ENCODE measurements at regions not wholly inside any gene's neighbourhood (a gene's known extent, or its start where the extent isn't known, plus 50 kb on each side); places are given as distances from the start of the nearest gene placed in this dataset.
"Not testable (repeated sequence)": the region's sequence is repeated elsewhere in the genome, so short reads cannot be mapped to it uniquely, and the experiment has no call there.

GRCh38 chr14:83912032-83912642 lies 1617.8 kb upstream of the FLRT2 start:
- no peak for DNase-seq (ENCODE audit: low read depth in 1 of 2, low spot score in 1 of 2)
- TF ChIP-seq POLR2AphosphoS5 (IDR thresholded peaks at IDR 0.05; ENCODE audit: low read depth), result no peak
- TF ChIP-seq CTCF (IDR thresholded peaks at IDR 0.05; ENCODE audit: insufficient read depth, low read length), result no peak
- no peak for TF ChIP-seq REST (IDR thresholded peaks at IDR 0.05; ENCODE audit: insufficient replicate concordance, low read depth)
- no peak for TF ChIP-seq GABPA (IDR thresholded peaks at IDR 0.05; ENCODE audit: low read depth)
- TF ChIP-seq SPI1 (IDR thresholded peaks at IDR 0.05; ENCODE audit: borderline replicate concordance, low read depth), result no peak
- no peak overlapping the region for H3K4me3 ChIP-seq (replicated peaks; ENCODE audit: insufficient read depth, low read length)
- H3K27me3 ChIP-seq (ENCODE audit: insufficient read depth, poor library complexity, severe bottlenecking), result no peaks in the 10 kb centered on the region
- no peak overlapping the region for H3K27ac ChIP-seq (replicated peaks)

GRCh38 chr14:83913476-83913875 lies 1616.5 kb upstream of the FLRT2 start:
- H3K4me3 ChIP-seq (replicated peaks; ENCODE audit: insufficient read depth, low read length), result no peak overlapping the region
- no peak overlapping the region for H3K27ac ChIP-seq (replicated peaks)
- TF ChIP-seq POLR2AphosphoS5 (IDR thresholded peaks at IDR 0.05; ENCODE audit: low read depth) (no peak), GABPA (IDR thresholded peaks at IDR 0.05; ENCODE audit: low read depth) (no peak), SPI1 (IDR thresholded peaks at IDR 0.05; ENCODE audit: borderline replicate concordance, low read depth) (no peak), CTCF (IDR thresholded peaks at IDR 0.05; ENCODE audit: insufficient read depth, low read length) (no peak), REST (IDR thresholded peaks at IDR 0.05; ENCODE audit: insufficient replicate concordance, low read depth) (no peak)
- no peak for DNase-seq (ENCODE audit: low read depth in 1 of 2, low spot score in 1 of 2)
- H3K27me3 ChIP-seq (ENCODE audit: insufficient read depth, poor library complexity, severe bottlenecking), result no peaks in the 10 kb centered on the region

- Histone ChIP-seq H3K27me3 (ENCODE audit: insufficient read depth, poor library complexity, severe bottlenecking) (no peaks in the 10 kb centered on the region), H3K4me3 (replicated peaks; ENCODE audit: insufficient read depth, low read length) (no peak overlapping the region), H3K27ac (replicated peaks) (no peak overlapping the region)
- TF ChIP-seq CTCF (IDR thresholded peaks at IDR 0.05; ENCODE audit: insufficient read depth, low read length) (no peak), SPI1 (IDR thresholded peaks at IDR 0.05; ENCODE audit: borderline replicate concordance, low read depth) (no peak), REST (IDR thresholded peaks at IDR 0.05; ENCODE audit: insufficient replicate concordance, low read depth) (no peak), GABPA (IDR thresholded peaks at IDR 0.05; ENCODE audit: low read depth) (no peak), POLR2AphosphoS5 (IDR thresholded peaks at IDR 0.05; ENCODE audit: low read depth) (no peak)
- DNase-seq (ENCODE audit: low read depth in 1 of 2, low spot score in 1 of 2), result no peak
Measured at GRCh38 chr14:83918546-83918945, 1611.4 kb upstream of the FLRT2 start.

GRCh38 chr14:83919675-83920074 lies 1610.3 kb upstream of the FLRT2 start:
- DNase-seq (ENCODE audit: low read depth in 1 of 2, low spot score in 1 of 2); H3K4me3 ChIP-seq (replicated peaks; ENCODE audit: insufficient read depth, low read length); H3K27me3 ChIP-seq (ENCODE audit: insufficient read depth, poor library complexity, severe bottlenecking); H3K27ac ChIP-seq (replicated peaks): not testable (repeated sequence)
